HepG2 (cell line): ENCODE measurements at regions not wholly inside any gene's neighbourhood (a gene's known extent, or its start where the extent isn't known, plus 50 kb on each side); places are given as distances from the start of the nearest gene placed in this dataset.

Experiments used
- ATAC-seq: fragments of 200-7000 bp; cut with Tn5 transposase; 3 replicates; pipeline ENCODE4 v1.9.1; 2020; ENCODE audit warnings: mild to moderate bottlenecking, moderate library complexity
- BruUV-seq: library from RNA; stranded (reverse); fragments of 400-500 nt; replicated peaks from 2 replicates; lab custom pipeline; 2021; lab: Mats Ljungman, UMichigan
- CTCF ChIA-PET: fragments of 300-600 bp; formaldehyde crosslinking; extraction: SDS; loops from one replicate; lab custom pipeline; 2021; ENCODE audit warnings: low total read pairs, inconsistent platforms, low intra/inter-chr PET ratio; lab: Yijun Ruan, JAX
- POLR2A ChIA-PET: fragments of 350-600 bp; sonication (Branson Sonifier 250); formaldehyde crosslinking; loops from one replicate; lab custom pipeline; 2020; ENCODE audit warnings: antibody characterized with exemption, inconsistent platforms; lab: Yijun Ruan, JAX
- DNase-seq: peaks from one replicate; pipeline ENCODE4 v3.0.0-alpha.2; 2015; ENCODE audit warnings: low spot score
- FAIRE-seq: peaks from 3 replicates; lab custom pipeline; 2011; peaks lifted over from hg19 to GRCh38; lab: Jason Lieb, UNC
- H2AFZ ChIP-seq: one replicate; pipeline ENCODE4 v1.6.1; 2011; ENCODE audit warnings: low read length, inconsistent platforms
- H3K27ac ChIP-seq: fragments of 300-600 bp; 3 replicates; pipeline ENCODE4 v1.8.0; 2011; ENCODE audit warnings: mixed run types, mild to moderate bottlenecking, mixed read lengths, low read length, inconsistent platforms; ENCODE audit not compliant: insufficient read depth; ENCODE audit errors: extremely low read length
- H3K27me3 ChIP-seq, 2 experiments: fragments of 200-600 bp in 1 of 2; 2 replicates in 1 of 2; 3 replicates in 1 of 2; pipeline versions ENCODE4 v1.6.0 to v1.8.0; 2011; ENCODE audit warnings: low read length in 2 of 2, mild to moderate bottlenecking in 2 of 2, moderate library complexity in 2 of 2, inconsistent platforms in 1 of 2; ENCODE audit not compliant: insufficient read depth in 2 of 2, control insufficient read depth in 1 of 2
- H3K36me3 ChIP-seq, 2 experiments: fragments of 200-600 bp in 1 of 2; replicated peaks in 1 of 2; 2 replicates in 1 of 2; 3 replicates in 1 of 2; pipeline versions ENCODE4 v1.5.1 to v1.8.0; 2011; ENCODE audit warnings: low read length in 2 of 2, inconsistent platforms in 1 of 2; ENCODE audit not compliant: insufficient read depth in 2 of 2, control insufficient read depth in 1 of 2
- H3K4me1 ChIP-seq: 2 replicates; pipeline ENCODE4 v1.5.1; 2012; ENCODE audit warnings: low read length, inconsistent platforms; ENCODE audit not compliant: insufficient read depth
- H3K4me2 ChIP-seq: 2 replicates; pipeline ENCODE4 v1.6.0; 2011; ENCODE audit warnings: low read depth, low read length, inconsistent platforms
- H3K4me3 ChIP-seq, 3 experiments: fragments of 200-600 bp in 1 of 3; sonication (generic), shearing (Covaris generic) in 1 of 3; replicated peaks in 1 of 3; 2 replicates each; pipeline ENCODE4 v1.5.1; 2011 to 2016; ENCODE audit warnings: low read length in 3 of 3, inconsistent platforms in 2 of 3, low read depth in 2 of 3, mild to moderate bottlenecking in 2 of 3, control low read depth in 1 of 3, mixed read lengths in 1 of 3; ENCODE audit not compliant: insufficient read depth in 1 of 3
- H3K79me2 ChIP-seq: one replicate; pipeline ENCODE4 v1.6.1; 2011; ENCODE audit warnings: low read length, inconsistent platforms; ENCODE audit not compliant: insufficient read depth
- H3K9ac ChIP-seq: 2 replicates; pipeline ENCODE4 v1.6.0; 2011; ENCODE audit warnings: mild to moderate bottlenecking, low read depth, low read length, inconsistent platforms; ENCODE audit not compliant: insufficient read depth
- H3K9me3 ChIP-seq: 2 replicates; pipeline ENCODE4 v1.5.1; 2012; ENCODE audit warnings: mild to moderate bottlenecking, low read length
- H4K20me1 ChIP-seq: 2 replicates; pipeline ENCODE4 v1.6.0; 2011; ENCODE audit warnings: inconsistent platforms, mild to moderate bottlenecking, low read length, moderate library complexity; ENCODE audit not compliant: insufficient read depth
- IRF2 ChIP-seq: IDR thresholded peaks from 2 replicates; pipeline ENCODE4 v1.6.1; 2018; ENCODE audit warnings: missing genetic modification reagents, missing compliant biosample characterization
- IRX3 ChIP-seq: sonication (generic); formaldehyde crosslinking; IDR thresholded peaks from 2 replicates; pipeline ENCODE4 v1.8.1; 2023; ENCODE audit warnings: mild to moderate bottlenecking, low read depth, missing genetic modification reagents, borderline replicate concordance
- MED1 ChIP-seq: sonication (generic); formaldehyde crosslinking; IDR thresholded peaks from 2 replicates; pipeline ENCODE4 v1.4.0; 2020; ENCODE audit warnings: missing genetic modification reagents
- MIER2 ChIP-seq: IDR thresholded peaks from 2 replicates; pipeline ENCODE4 v1.6.1; 2016; ENCODE audit warnings: missing biosample characterization, missing genetic modification reagents
- MTF1 ChIP-seq: sonication (generic); formaldehyde crosslinking; IDR thresholded peaks from 2 replicates; pipeline ENCODE4 v1.5.0; 2020; ENCODE audit warnings: missing genetic modification reagents
- NFIB ChIP-seq: sonication (generic); formaldehyde crosslinking; IDR thresholded peaks from 2 replicates; pipeline ENCODE4 v1.9.0; 2021; ENCODE audit warnings: missing genetic modification reagents, mild to moderate bottlenecking, borderline replicate concordance
- REXO4 ChIP-seq: sonication (generic); formaldehyde crosslinking; IDR thresholded peaks from 2 replicates; pipeline ENCODE4 v1.8.0; 2022; ENCODE audit warnings: missing genetic modification reagents, mild to moderate bottlenecking, borderline replicate concordance
- XBP1 ChIP-seq: sonication (generic); formaldehyde crosslinking; IDR thresholded peaks from 2 replicates; pipeline ENCODE4 v1.5.0; 2020; ENCODE audit warnings: missing genetic modification reagents
- ZFP36 ChIP-seq: fragments of 150-350 bp; IDR thresholded peaks from 2 replicates; pipeline ENCODE4 v1.6.1; 2018; ENCODE audit warnings: borderline replicate concordance, low read length, low read depth; ENCODE audit not compliant: partially characterized antibody
- ZFP36L1 ChIP-seq: sonication (generic); formaldehyde crosslinking; IDR thresholded peaks from 2 replicates; pipeline ENCODE4 v1.8.0; 2022; ENCODE audit warnings: mild to moderate bottlenecking, missing genetic modification reagents, moderate library complexity
- ZFP36L2 ChIP-seq: sonication (generic); formaldehyde crosslinking; IDR thresholded peaks from 2 replicates; pipeline ENCODE4 v1.4.0; 2020; ENCODE audit warnings: missing genetic modification reagents
- ZNF180 ChIP-seq: sonication (generic); formaldehyde crosslinking; IDR thresholded peaks from 2 replicates; pipeline ENCODE4 v1.4.0; 2020; ENCODE audit warnings: low read depth, missing genetic modification reagents, borderline replicate concordance
- ZNF3 ChIP-seq: IDR thresholded peaks from 2 replicates; pipeline ENCODE4 v1.7.0; 2017; ENCODE audit warnings: inconsistent platforms
- ZNF34 ChIP-seq: sonication (generic); formaldehyde crosslinking; IDR thresholded peaks from 2 replicates; pipeline ENCODE4 v1.4.0; 2020; ENCODE audit warnings: mild to moderate bottlenecking, missing genetic modification reagents, borderline replicate concordance
- ZNF589 ChIP-seq: sonication (generic); formaldehyde crosslinking; conservative IDR thresholded peaks from 2 replicates; pipeline ENCODE4 v1.8.0; 2022; ENCODE audit warnings: mild to moderate bottlenecking, moderate library complexity, missing genetic modification reagents
- ZNF605 ChIP-seq: sonication (generic); formaldehyde crosslinking; IDR thresholded peaks from 2 replicates; pipeline ENCODE4 v1.8.0; 2022; ENCODE audit warnings: mild to moderate bottlenecking, missing genetic modification reagents
- WGBS: methylation state at CpG from one replicate; pipeline ENCODE4 v1.1.6; 2017; ENCODE audit warnings: low lambda C conversion rate; 5-methylcytosine and 5-hydroxymethylcytosine counted together
- in situ Hi-C: cut with HindIII; loops from 2 replicates; pipeline ENCODE4 v1.10.0; 2017; ENCODE audit warnings: low pct_unique_long_range_greater_than_20kb; ENCODE audit not compliant: extremely low pct_ligation_motif_present
- intact Hi-C: fragments of 100-400 bp; cut with micrococcal nuclease; formaldehyde crosslinking; loops from one replicate; pipeline ENCODE4 v1.10.0; 2022; ENCODE audit not compliant: unreplicated experiment
- TF ChIP-seq, protein P1 (sequence below): IDR thresholded peaks from 2 replicates; pipeline ENCODE4 v1.6.1; 2016
- TF ChIP-seq, protein P2 (sequence below): sonication (generic); formaldehyde crosslinking; IDR thresholded peaks from 2 replicates; pipeline ENCODE4 v1.4.0; 2020; ENCODE audit warnings: missing genetic modification reagents, borderline replicate concordance
- TF ChIP-seq, protein P3 (sequence below): sonication (generic); formaldehyde crosslinking; IDR thresholded peaks from 2 replicates; pipeline ENCODE4 v1.8.0; 2022; ENCODE audit warnings: mild to moderate bottlenecking, missing genetic modification reagents, moderate library complexity

DNA sequence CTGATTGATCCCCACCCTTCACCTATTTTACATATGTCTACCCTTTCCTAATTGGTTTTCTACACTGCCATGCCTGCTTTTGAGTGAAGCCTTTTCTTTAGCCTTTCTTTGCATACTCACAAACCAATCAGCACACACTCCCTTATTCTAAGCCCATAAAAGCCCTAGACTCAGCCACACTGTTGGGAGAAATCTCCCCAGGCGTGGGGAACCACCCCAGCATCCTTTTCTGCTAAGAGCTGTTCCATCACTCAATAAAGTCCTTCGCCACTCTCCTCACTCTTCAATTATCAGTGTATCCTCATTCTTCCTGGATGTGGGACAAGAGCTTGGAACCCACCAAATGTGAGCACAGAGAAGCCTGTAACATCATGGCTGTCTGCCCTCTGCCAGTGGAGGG lies 343.6 kb downstream of the SLITRK1 start:
- in situ Hi-C loops, result no loop called here
- H3K4me2 ChIP-seq, result no peak overlapping the region
- intact Hi-C loops, result no loop called here
- ChIA-PET POLR2A (no interaction called here), CTCF (no interaction called here)
- peaks cover 70% of the 10 kb centered on the region for H3K9me3 ChIP-seq
- ATAC-seq (no peak), FAIRE-seq (no peak), DNase-seq (no peak)
- no TSS peak for BruUV-seq
- H2AFZ ChIP-seq, result no peak overlapping the region
- no peaks in the 10 kb centered on the region for H3K79me2 ChIP-seq
- no peaks in the 10 kb centered on the region for H3K36me3 ChIP-seq
- 3% methylated on average over 2 of the region's 2 CpGs for WGBS
- no peak overlapping the region for H3K9ac ChIP-seq
- H3K27me3 ChIP-seq, result no peaks in the 10 kb centered on the region; a peak in 1 of 5 replicates
- H4K20me1 ChIP-seq, result no peaks in the 10 kb centered on the region
- TF ChIP-seq ZNF605 (CRISPR knock-in tag) (no peak), XBP1 (CRISPR knock-in tag) (no peak), ZNF180 (no peak), MIER2 (CRISPR knock-in tag) (no peak), ZFP36 (no peak), ZFP36L1 (CRISPR knock-in tag) (no peak), ZNF3 (CRISPR knock-in tag) (no peak), NFIB (CRISPR knock-in tag) (no peak), MED1 (no peak), ZNF589 (no peak), IRX3 (no peak), ZFP36L2 (CRISPR knock-in tag) (no peak), ZNF34 (no peak), REXO4 (CRISPR knock-in tag) (no peak), IRF2 (no peak), MTF1 (CRISPR knock-in tag) (no peak)
- TF ChIP-seq, protein P1, sequence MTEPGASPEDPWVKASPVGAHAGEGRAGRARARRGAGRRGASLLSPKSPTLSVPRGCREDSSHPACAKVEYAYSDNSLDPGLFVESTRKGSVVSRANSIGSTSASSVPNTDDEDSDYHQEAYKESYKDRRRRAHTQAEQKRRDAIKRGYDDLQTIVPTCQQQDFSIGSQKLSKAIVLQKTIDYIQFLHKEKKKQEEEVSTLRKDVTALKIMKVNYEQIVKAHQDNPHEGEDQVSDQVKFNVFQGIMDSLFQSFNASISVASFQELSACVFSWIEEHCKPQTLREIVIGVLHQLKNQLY (CRISPR knock-in tag), result no peak
- TF ChIP-seq, protein P2, sequence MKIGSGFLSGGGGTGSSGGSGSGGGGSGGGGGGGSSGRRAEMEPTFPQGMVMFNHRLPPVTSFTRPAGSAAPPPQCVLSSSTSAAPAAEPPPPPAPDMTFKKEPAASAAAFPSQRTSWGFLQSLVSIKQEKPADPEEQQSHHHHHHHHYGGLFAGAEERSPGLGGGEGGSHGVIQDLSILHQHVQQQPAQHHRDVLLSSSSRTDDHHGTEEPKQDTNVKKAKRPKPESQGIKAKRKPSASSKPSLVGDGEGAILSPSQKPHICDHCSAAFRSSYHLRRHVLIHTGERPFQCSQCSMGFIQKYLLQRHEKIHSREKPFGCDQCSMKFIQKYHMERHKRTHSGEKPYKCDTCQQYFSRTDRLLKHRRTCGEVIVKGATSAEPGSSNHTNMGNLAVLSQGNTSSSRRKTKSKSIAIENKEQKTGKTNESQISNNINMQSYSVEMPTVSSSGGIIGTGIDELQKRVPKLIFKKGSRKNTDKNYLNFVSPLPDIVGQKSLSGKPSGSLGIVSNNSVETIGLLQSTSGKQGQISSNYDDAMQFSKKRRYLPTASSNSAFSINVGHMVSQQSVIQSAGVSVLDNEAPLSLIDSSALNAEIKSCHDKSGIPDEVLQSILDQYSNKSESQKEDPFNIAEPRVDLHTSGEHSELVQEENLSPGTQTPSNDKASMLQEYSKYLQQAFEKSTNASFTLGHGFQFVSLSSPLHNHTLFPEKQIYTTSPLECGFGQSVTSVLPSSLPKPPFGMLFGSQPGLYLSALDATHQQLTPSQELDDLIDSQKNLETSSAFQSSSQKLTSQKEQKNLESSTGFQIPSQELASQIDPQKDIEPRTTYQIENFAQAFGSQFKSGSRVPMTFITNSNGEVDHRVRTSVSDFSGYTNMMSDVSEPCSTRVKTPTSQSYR, result no peak
- TF ChIP-seq, protein P3, sequence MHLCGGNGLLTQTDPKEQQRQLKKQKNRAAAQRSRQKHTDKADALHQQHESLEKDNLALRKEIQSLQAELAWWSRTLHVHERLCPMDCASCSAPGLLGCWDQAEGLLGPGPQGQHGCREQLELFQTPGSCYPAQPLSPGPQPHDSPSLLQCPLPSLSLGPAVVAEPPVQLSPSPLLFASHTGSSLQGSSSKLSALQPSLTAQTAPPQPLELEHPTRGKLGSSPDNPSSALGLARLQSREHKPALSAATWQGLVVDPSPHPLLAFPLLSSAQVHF (CRISPR knock-in tag), result no peak
- no peak overlapping the region for H3K4me3 ChIP-seq
- H3K4me1 ChIP-seq, result no peaks in the 10 kb centered on the region
- H3K27ac ChIP-seq, result no peak overlapping the region
